ENCODE measurements at regions not wholly inside any gene's neighbourhood (a gene's known extent, or its start where the extent isn't known, plus 50 kb on each side); places are given as distances from the start of the nearest gene placed in this dataset.

DNA sequence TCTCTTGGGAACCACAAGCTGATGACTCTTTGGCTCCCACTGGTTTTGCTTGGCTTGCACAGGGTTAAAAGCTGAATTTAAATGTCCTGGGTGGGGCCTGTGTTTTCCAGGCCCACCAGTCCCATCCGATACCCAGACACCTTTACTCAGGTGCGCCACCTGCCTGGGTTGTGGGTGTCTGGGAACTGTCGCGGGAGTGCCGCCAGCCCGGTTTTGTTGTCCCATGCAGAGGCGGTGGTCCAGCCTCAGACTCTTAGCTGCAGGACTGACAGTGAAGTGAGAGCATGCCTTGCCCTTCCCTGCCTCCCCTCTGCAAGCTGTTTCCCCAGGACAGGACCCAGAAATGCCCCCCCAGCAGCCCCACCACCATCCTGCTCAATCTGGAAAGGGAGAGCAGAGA is 255.6 kb upstream of the ZNF32 start:
- Histone ChIP-seq H3K4me3 (ENCODE audit: low read depth in 2 of 2, low read length in 2 of 2) (no peak overlapping the region), H3K27me3 (ENCODE audit: control insufficient read depth, insufficient read depth, low read length) (no peaks in the 10 kb centered on the region; the same call in 1 of the 2 replicates), H3K4me1 (ENCODE audit: control insufficient read depth, insufficient read depth, low read length) (no peaks in the 10 kb centered on the region), H3K9me3 (ENCODE audit: control insufficient read depth, insufficient read depth, low read depth, low read length) (no peaks in the 10 kb centered on the region), H3K27ac (ENCODE audit: low read length) (no peak overlapping the region), H3K36me3 (ENCODE audit: control insufficient read depth, insufficient read depth, low read length) (no peaks in the 10 kb centered on the region)
- ChIA-PET CTCF (no interaction called here), POLR2A (no interaction called here)
- BruUV-seq (replicated peaks): no TSS peak
- intact Hi-C loops (cut with micrococcal nuclease; ENCODE audit: unreplicated experiment): no loop called here
- in situ Hi-C loops (cut with HindIII; ENCODE audit: low pct_unique_long_range_greater_than_20kb, low sequenced_read_pairs): no loop called here
- TF ChIP-seq SIN3A (IDR thresholded peaks at IDR 0.05; ENCODE audit: borderline replicate concordance, insufficient read depth, low read depth, low read length): no peak
- no peak for TF ChIP-seq POLR2AphosphoS5 (IDR thresholded peaks at IDR 0.05; ENCODE audit: low read depth, low read length)
- TF ChIP-seq, protein P1, sequence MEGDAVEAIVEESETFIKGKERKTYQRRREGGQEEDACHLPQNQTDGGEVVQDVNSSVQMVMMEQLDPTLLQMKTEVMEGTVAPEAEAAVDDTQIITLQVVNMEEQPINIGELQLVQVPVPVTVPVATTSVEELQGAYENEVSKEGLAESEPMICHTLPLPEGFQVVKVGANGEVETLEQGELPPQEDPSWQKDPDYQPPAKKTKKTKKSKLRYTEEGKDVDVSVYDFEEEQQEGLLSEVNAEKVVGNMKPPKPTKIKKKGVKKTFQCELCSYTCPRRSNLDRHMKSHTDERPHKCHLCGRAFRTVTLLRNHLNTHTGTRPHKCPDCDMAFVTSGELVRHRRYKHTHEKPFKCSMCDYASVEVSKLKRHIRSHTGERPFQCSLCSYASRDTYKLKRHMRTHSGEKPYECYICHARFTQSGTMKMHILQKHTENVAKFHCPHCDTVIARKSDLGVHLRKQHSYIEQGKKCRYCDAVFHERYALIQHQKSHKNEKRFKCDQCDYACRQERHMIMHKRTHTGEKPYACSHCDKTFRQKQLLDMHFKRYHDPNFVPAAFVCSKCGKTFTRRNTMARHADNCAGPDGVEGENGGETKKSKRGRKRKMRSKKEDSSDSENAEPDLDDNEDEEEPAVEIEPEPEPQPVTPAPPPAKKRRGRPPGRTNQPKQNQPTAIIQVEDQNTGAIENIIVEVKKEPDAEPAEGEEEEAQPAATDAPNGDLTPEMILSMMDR (IDR thresholded peaks at IDR 0.05): no peak
- TF ChIP-seq, protein P2, sequence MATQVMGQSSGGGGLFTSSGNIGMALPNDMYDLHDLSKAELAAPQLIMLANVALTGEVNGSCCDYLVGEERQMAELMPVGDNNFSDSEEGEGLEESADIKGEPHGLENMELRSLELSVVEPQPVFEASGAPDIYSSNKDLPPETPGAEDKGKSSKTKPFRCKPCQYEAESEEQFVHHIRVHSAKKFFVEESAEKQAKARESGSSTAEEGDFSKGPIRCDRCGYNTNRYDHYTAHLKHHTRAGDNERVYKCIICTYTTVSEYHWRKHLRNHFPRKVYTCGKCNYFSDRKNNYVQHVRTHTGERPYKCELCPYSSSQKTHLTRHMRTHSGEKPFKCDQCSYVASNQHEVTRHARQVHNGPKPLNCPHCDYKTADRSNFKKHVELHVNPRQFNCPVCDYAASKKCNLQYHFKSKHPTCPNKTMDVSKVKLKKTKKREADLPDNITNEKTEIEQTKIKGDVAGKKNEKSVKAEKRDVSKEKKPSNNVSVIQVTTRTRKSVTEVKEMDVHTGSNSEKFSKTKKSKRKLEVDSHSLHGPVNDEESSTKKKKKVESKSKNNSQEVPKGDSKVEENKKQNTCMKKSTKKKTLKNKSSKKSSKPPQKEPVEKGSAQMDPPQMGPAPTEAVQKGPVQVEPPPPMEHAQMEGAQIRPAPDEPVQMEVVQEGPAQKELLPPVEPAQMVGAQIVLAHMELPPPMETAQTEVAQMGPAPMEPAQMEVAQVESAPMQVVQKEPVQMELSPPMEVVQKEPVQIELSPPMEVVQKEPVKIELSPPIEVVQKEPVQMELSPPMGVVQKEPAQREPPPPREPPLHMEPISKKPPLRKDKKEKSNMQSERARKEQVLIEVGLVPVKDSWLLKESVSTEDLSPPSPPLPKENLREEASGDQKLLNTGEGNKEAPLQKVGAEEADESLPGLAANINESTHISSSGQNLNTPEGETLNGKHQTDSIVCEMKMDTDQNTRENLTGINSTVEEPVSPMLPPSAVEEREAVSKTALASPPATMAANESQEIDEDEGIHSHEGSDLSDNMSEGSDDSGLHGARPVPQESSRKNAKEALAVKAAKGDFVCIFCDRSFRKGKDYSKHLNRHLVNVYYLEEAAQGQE (IDR thresholded peaks at IDR 0.05; ENCODE audit: insufficient read depth in 1 of 2, low read depth in 2 of 2, low read length in 1 of 2): no peak
- TF ChIP-seq TCF7L2 (IDR thresholded peaks at IDR 0.05; ENCODE audit: low read depth, low read length): no peak
- DNase-seq (ENCODE audit: low read depth, low spot score): no peak
- ATAC-seq: no peak

DNA sequence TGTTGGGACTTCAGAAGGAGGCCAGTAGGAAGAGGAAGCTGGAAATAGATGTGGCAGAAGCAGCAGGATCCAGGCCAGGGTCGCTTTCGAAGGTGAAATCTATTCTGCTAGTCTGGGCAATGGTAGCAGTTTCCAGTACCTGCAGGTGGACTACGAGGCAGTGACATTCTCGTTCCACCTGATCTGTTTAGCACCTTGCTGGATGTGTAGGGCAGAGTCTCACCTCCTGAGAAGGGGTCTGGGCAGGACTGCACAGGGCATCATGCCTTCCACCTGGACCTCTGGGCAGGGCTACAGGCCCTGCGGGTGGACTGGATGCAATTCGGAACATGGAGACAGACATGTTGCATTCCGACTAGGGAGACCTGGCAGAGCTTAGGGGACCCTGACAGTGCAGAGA is 254.8 kb upstream of the ZNF32 start:
- DNase-seq (ENCODE audit: low read depth, low spot score) (no peak), ATAC-seq (no peak)
- TF ChIP-seq TCF7L2 (IDR thresholded peaks at IDR 0.05; ENCODE audit: low read depth, low read length): no peak
- no peak for TF ChIP-seq POLR2AphosphoS5 (IDR thresholded peaks at IDR 0.05; ENCODE audit: low read depth, low read length)
- TF ChIP-seq SIN3A (IDR thresholded peaks at IDR 0.05; ENCODE audit: borderline replicate concordance, insufficient read depth, low read depth, low read length): no peak
- TF ChIP-seq, protein P1 (IDR thresholded peaks at IDR 0.05): no peak
- TF ChIP-seq, protein P2 (IDR thresholded peaks at IDR 0.05; ENCODE audit: insufficient read depth in 1 of 2, low read depth in 2 of 2, low read length in 1 of 2): no peak
- ChIA-PET POLR2A (no interaction called here), CTCF (no interaction called here)
- intact Hi-C loops (cut with micrococcal nuclease; ENCODE audit: unreplicated experiment): no loop called here
- Histone ChIP-seq H3K4me3 (ENCODE audit: low read depth in 2 of 2, low read length in 2 of 2) (no peak overlapping the region), H3K27me3 (ENCODE audit: control insufficient read depth, insufficient read depth, low read length) (no peaks in the 10 kb centered on the region; the same call in 1 of the 2 replicates), H3K27ac (ENCODE audit: low read length) (no peak overlapping the region), H3K9me3 (ENCODE audit: control insufficient read depth, insufficient read depth, low read depth, low read length) (no peaks in the 10 kb centered on the region), H3K4me1 (ENCODE audit: control insufficient read depth, insufficient read depth, low read length) (no peaks in the 10 kb centered on the region), H3K36me3 (ENCODE audit: control insufficient read depth, insufficient read depth, low read length) (no peaks in the 10 kb centered on the region)
- in situ Hi-C loops (cut with HindIII; ENCODE audit: low pct_unique_long_range_greater_than_20kb, low sequenced_read_pairs): no loop called here
- no TSS peak for BruUV-seq (replicated peaks)
